Stimulated activated CD4-positive, alpha-beta T cell treated with anti-CD3 and anti-CD28 coated beads, Interleukin-1b, Interleukin-23, amount 100 ng/mL, for 24 hours (primary cell): ENCODE measurements at regions not wholly inside any gene's neighbourhood (a gene's known extent, or its start where the extent isn't known, plus 50 kb on each side); places are given as distances from the start of the nearest gene placed in this dataset.

Experiments used
- DNase-seq, 4 experiments: peaks; one replicate each; pipeline ENCODE4 v3.0.0-alpha.2; 2020; ENCODE audit warnings: low read depth in 4 of 4, low spot score in 1 of 4

GRCh38 chr10:36385693-36386092, 739.7 kb upstream of the ANKRD30A start:
- DNase-seq = no peak

- no peak for DNase-seq
These were observed 741.3 kb upstream of the FZD8 start for GRCh38 chr10:36383349-36383748.

DNA sequence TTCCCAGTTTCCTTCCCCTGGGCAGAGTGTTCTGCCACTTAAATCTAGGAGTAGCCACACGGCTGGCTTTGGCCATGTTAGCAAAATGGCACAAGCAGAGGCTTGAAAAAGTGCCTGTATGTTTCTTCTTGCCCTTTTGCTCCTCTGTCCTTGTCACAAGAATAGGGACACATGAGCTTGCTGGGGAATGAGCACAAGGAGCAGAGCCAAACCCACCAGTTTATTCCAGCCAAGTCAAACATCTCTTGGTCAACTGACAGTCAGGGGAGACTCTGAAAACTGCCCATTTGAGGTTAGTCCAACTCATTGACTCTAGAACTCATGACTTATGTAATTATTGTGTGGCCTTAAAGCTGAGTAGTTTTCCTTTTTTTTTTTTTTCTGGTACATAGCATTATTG, 739.7 kb upstream of the FZD8 start:
- DNase-seq = no peak

- DNase-seq = no peak
These were observed 738.4 kb upstream of the FZD8 start for GRCh38 chr10:36380538-36380937.

GRCh38 chr10:36375107-36375506, 733.0 kb upstream of the FZD8 start:
- DNase-seq = no peak

GRCh38 chr10:36373424-36374096, 731.5 kb upstream of the FZD8 start:
- no peak for DNase-seq

- DNase-seq = no peak
These were observed 725.3 kb upstream of the FZD8 start for GRCh38 chr10:36367362-36367761.

DNA sequence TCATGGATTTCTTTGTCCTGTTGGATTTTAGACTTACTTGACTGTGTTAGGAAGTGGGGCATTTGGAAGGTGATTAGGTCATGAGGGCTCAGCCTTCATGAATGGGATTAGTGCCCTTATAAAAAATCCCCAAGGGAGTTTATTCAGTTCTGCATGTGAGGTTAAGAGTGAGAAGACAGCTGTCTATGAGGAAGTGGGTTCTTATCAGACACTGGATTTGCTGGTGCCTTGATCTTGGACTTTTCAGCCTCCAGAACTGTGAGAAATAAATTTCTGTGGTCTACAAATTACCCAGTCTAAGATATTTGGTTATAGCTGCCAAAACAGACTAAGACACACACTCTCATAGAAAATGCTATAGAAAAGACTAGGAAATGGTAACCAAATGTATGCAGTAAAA, 724.7 kb upstream of the FZD8 start:
- DNase-seq = no peak

DNA sequence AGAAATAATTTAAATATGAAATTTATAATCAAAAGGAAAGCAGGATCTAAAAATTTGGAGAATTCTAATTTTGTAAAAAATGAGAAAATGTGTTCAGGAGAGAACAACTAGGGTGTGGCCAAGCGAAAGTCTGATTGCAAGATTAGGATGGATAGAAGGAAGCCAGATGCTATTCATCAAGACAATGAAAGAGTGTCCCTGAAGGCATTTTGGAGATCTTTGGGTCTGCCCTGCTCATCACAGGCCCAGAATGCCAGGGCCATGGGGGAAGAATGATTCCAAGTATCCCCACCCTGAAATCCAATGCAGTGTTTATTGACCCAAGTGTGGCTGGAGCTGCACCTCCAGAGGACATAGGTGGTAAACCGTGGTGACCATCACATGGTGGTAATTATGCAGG, 724.0 kb upstream of the FZD8 start:
- no peak for DNase-seq

DNA sequence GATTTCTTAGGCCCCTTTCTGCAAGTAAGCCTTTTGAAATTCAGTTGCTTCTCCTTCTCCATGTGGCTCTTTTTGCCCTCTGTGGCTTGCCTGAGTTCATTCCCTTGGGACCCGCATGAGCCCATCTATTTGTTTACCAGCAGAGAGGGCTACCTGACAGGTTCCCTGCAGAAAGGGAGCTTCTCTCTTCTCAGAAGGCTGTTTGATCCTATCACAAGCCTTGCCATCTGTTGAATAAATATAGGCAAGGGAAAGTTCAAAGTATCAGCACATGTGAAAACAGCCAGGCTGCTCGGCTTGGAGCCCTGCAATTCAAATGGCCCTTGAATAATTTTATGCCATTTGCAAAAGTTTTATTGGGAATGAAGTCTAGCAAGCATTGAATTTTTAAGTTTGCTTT, 720.2 kb upstream of the FZD8 start:
- DNase-seq = no peak

DNA sequence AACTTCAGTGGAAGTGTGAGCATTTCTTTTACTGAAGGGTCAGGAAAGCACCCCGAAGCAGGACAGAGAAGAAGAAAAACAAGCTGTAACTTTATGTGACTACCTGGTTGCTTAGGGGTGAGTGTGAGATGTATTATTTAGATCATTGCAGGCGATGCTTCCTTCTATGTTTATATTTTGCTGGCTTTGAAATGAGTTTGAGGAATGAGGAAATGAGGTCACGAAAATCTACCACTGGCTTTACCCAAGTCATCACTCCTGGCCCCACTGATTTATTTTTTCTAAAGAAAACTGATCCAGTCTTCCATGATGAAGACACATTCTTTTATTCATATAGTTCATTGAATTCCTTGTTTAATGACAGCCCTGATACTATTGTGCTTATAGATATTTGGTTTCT, 716.6 kb upstream of the FZD8 start:
- DNase-seq = no peak

DNA sequence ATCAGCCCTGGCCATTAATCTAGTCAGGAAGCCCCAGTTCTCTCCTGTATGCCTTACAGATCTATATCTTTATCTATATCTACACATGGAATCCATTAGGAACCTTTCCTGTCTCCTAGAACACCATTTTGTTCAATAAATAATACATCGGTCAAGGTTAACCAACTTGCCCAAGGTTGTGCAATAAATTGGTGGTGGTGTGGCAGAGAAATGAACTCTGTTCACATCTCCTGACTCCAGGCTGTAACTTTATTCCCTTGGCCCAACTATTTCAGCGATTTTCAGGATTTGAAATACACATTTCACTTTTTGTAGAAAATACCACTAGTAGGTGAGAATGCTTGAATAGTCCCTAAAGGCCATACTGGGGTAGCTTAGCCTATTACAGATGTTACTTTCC, 712.5 kb upstream of the FZD8 start:
- DNase-seq = no peak

DNA sequence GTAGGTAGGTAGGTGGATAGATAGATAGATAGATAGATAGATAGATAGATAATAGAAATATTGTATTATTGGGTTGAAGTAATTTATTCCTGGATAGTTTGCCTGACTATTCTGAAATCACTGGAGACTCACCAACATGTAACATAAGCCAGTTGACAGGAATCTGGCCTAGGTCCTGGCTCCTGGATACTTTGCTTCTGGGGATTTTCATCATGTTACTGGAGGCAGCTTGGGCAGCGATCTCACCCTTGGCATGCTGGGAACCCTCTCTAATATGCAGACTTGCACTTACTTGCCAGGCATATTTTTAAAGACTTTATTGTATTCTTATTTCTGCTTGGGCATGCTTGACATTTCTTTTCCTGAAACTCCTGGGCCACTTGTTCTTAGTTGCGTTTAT, 709.1 kb upstream of the FZD8 start:
- DNase-seq = no peak

DNA sequence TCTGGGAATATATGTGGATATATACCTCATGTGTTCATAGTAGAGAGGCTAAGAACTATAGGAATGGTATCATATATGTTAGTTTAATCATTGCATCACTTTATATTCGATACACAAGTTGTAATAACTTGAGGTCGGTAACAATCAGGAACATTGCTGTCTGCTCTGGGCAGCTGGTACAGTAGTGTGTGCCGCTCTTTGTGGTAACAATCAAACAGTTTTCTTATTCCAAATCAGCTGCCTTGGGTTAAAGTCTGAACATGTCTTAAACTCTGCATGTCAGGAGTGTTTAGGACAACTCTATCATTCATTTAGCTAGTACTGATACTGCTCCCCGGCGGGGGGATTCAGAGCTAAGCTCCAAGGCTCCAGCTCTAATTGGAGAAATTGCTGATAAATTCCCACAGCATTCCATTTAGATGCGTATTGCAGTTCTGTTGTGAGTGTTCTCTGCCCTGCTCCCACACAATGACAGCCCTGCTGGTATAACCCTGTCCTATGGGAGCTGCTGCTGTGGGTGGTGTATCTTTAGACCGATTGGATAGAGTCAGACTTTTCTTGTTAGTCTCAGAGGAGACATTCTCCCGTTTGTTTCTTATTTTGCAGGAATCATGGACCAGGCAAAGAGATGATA, 707.5 kb upstream of the FZD8 start:
- DNase-seq = no peak

DNA sequence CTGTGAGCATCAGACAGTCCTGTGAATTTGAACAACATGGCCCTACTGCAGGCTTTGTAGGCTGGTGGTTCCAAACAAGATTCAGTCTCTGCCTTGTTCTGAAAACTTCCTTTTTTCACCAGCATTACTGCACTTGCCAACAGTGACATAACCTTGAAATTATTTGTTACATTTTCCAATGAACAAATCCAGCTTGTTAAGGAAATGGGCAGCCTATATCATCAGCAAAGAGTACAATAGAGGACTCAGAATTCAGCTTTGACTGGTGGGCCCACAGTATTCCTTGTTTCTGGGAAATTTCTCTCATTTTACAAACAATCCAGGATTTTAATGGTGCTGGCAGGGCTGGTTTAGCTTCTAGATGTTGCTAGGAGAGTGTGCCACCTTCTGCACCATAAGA, 703.7 kb upstream of the FZD8 start:
- no peak for DNase-seq

- no peak for DNase-seq
These were observed 703.1 kb upstream of the FZD8 start for GRCh38 chr10:36345175-36345533.

GRCh38 chr10:36344240-36345174, 702.4 kb upstream of the FZD8 start:
- DNase-seq = no peak

DNA sequence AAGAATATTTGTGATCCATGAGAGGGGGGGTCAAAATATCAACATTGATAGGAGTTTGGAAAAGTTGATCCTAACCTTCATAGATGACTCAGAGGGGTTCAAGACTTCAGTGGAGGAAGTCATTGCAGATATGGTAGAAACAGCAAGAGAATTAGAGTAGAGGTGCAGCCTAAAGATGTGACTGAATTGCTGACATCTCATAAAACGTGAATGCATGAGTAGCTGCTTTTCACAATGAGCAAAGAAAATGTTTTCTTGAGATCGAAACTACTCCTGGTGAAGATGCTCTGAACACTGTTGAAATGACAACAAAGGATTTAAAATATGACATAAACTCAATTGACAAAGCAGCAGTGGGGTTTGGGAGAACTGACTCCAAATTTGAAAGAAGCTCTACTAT, 700.7 kb upstream of the FZD8 start:
- DNase-seq = no peak

- DNase-seq = no peak
These were observed 699.4 kb upstream of the FZD8 start for GRCh38 chr10:36341471-36341870.

DNA sequence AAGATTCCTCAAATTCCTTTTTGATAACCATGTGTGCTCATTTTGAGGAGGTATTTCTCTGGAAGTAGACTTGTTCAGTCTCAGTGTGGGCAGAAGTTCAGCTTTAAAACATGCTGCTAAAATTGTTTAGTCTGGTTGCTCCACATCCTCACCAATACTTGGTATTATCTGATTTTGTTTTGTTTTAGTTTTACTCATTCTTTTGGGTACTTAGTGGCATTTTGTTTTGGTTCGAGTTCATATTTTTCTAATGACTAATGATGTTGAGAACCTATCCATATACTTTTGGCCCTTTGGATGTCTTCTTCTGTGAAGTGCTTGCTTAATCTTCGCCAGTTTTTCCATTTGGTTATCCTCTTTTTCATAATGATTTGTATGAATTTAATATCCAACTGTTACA, 694.2 kb upstream of the FZD8 start:
- no peak for DNase-seq

- no peak for DNase-seq
These were observed 691.4 kb upstream of the FZD8 start for GRCh38 chr10:36333446-36333845.

- DNase-seq = no peak
These were observed 690.8 kb upstream of the FZD8 start for GRCh38 chr10:36332926-36333325.
